RPMI8226 (cell line): ENCODE measurements at regions not wholly inside any gene's neighbourhood (a gene's known extent, or its start where the extent isn't known, plus 50 kb on each side); places are given as distances from the start of the nearest gene placed in this dataset.
"Not testable (repeated sequence)": the region's sequence is repeated elsewhere in the genome, so short reads cannot be mapped to it uniquely, and the experiment has no call there.

ENCODE experiments used
- DNase-seq: peaks from one replicate; pipeline ENCODE4 v3.0.0-alpha.2; 2015

- not testable (repeated sequence) for DNase-seq
Measured at GRCh38 chrX:83749736-83750135, 111.2 kb upstream of the CYLC1 start.

GRCh38 chrX:83750451-83750850, 110.5 kb upstream of the CYLC1 start:
- DNase-seq = not testable (repeated sequence)

GRCh38 chrX:83759872-83760271, 101.1 kb upstream of the CYLC1 start:
- DNase-seq = peak; percentile 32

- DNase-seq = no peak
Measured at GRCh38 chrX:83771664-83772063, 89.3 kb upstream of the CYLC1 start.
